ENCODE measurements at regions not wholly inside any gene's neighbourhood (a gene's known extent, or its start where the extent isn't known, plus 50 kb on each side); places are given as distances from the start of the nearest gene placed in this dataset.
"Not testable (repeated sequence)": the region's sequence is repeated elsewhere in the genome, so short reads cannot be mapped to it uniquely, and the experiment has no call there.

GRCh38 chr1:146393796-146394195 is 165.0 kb upstream of the NOTCH2NLA start:
- not testable (repeated sequence) for TF ChIP-seq CTCF (conservative IDR thresholded peaks at IDR 0.05); EZH2 (IDR thresholded peaks at IDR 0.05; ENCODE audit: low read depth)
